SK-N-MC (cell line): ENCODE measurements at regions not wholly inside any gene's neighbourhood (a gene's known extent, or its start where the extent isn't known, plus 50 kb on each side); places are given as distances from the start of the nearest gene placed in this dataset.

Source experiments
- EZH2 ChIP-seq: fragments of 200-600 bp; sonication (generic); IDR thresholded peaks from one replicate; pipeline ENCODE4 v1.6.1; 2017; ENCODE audit warnings: antibody characterized with exemption
- POLR2AphosphoS5 ChIP-seq: IDR thresholded peaks from 2 replicates; pipeline ENCODE4 v1.6.1; 2012; ENCODE audit warnings: mild to moderate bottlenecking, low read depth, low read length, borderline replicate concordance

- TF ChIP-seq EZH2 (no peak), POLR2AphosphoS5 (no peak)
These were observed 82.3 kb upstream of the PPP2R3B start for GRCh38 chrX:468979-469378.
